ENCODE measurements at regions not wholly inside any gene's neighbourhood (a gene's known extent, or its start where the extent isn't known, plus 50 kb on each side); places are given as distances from the start of the nearest gene placed in this dataset.

GRCh38 chr3:71949442-71949841 is 164.5 kb upstream of the PROK2 start:
- TF ChIP-seq EZH2 (IDR thresholded peaks at IDR 0.05; ENCODE audit: insufficient read depth, low read length) = no peak
- TF ChIP-seq CTCF (IDR thresholded peaks at IDR 0.05; ENCODE audit: insufficient read depth, low read depth, low read length) = no peak
- no peaks in the 10 kb centered on the region for H3K79me2 ChIP-seq (ENCODE audit: insufficient read depth, low read length)
- no peak overlapping the region for H3K4me2 ChIP-seq (ENCODE audit: low read length)
- H4K20me1 ChIP-seq (ENCODE audit: insufficient read depth, low read length) = no peaks in the 10 kb centered on the region
- H3K9ac ChIP-seq (ENCODE audit: low read length) = no peak overlapping the region
- peaks cover 15% of the 10 kb centered on the region for H3K27me3 ChIP-seq (ENCODE audit: insufficient read depth, low read length)
- Mint-ChIP-seq H3K27ac (ENCODE audit: unreplicated experiment) (no peak overlapping the region), H3K9me3 (ENCODE audit: unreplicated experiment) (peaks cover 2% of the 10 kb centered on the region), H3K27me3 (ENCODE audit: low read depth, unreplicated experiment) (peaks cover 61% of the 10 kb centered on the region), H3K4me3 (ENCODE audit: unreplicated experiment) (no peak overlapping the region), H3K4me1 (ENCODE audit: low read depth, unreplicated experiment) (no peaks in the 10 kb centered on the region), H3K36me3 (ENCODE audit: low read depth, unreplicated experiment) (peaks cover 5% of the 10 kb centered on the region)
- H2AFZ ChIP-seq (ENCODE audit: low read depth, low read length) = no peak overlapping the region
- no peak overlapping the region for H3K27ac ChIP-seq (ENCODE audit: low read depth, low read length)
- H3K4me3 ChIP-seq (ENCODE audit: insufficient read depth, low read depth, low read length) = no peak overlapping the region
- H3K4me1 ChIP-seq (ENCODE audit: insufficient read depth, low read length) = no peaks in the 10 kb centered on the region
- DNase-seq (ENCODE audit: low read depth) = no peak
- FAIRE-seq = no peak
- no peaks in the 10 kb centered on the region for H3K9me3 ChIP-seq (ENCODE audit: insufficient read depth, low read depth, low read length)
- no peaks in the 10 kb centered on the region for H3K36me3 ChIP-seq (ENCODE audit: insufficient read depth, low read length)

- Histone ChIP-seq H4K20me1 (ENCODE audit: insufficient read depth, low read length) (no peaks in the 10 kb centered on the region), H3K27ac (ENCODE audit: low read depth, low read length) (no peak overlapping the region), H3K4me3 (ENCODE audit: insufficient read depth, low read depth, low read length) (no peak overlapping the region), H3K4me2 (ENCODE audit: low read length) (no peak overlapping the region), H3K9ac (ENCODE audit: low read length) (no peak overlapping the region), H2AFZ (ENCODE audit: low read depth, low read length) (no peak overlapping the region), H3K4me1 (ENCODE audit: insufficient read depth, low read length) (no peaks in the 10 kb centered on the region), H3K79me2 (ENCODE audit: insufficient read depth, low read length) (no peaks in the 10 kb centered on the region), H3K27me3 (ENCODE audit: insufficient read depth, low read length) (peaks cover 14% of the 10 kb centered on the region), H3K9me3 (ENCODE audit: insufficient read depth, low read depth, low read length) (no peaks in the 10 kb centered on the region), H3K36me3 (ENCODE audit: insufficient read depth, low read length) (no peaks in the 10 kb centered on the region)
- Mint-ChIP-seq H3K4me1 (ENCODE audit: low read depth, unreplicated experiment) (no peaks in the 10 kb centered on the region), H3K36me3 (ENCODE audit: low read depth, unreplicated experiment) (peaks cover 7% of the 10 kb centered on the region), H3K9me3 (ENCODE audit: unreplicated experiment) (peaks cover 4% of the 10 kb centered on the region), H3K27ac (ENCODE audit: unreplicated experiment) (no peak overlapping the region), H3K27me3 (ENCODE audit: low read depth, unreplicated experiment) (peaks cover 54% of the 10 kb centered on the region), H3K4me3 (ENCODE audit: unreplicated experiment) (no peak overlapping the region)
- TF ChIP-seq CTCF (IDR thresholded peaks at IDR 0.05; ENCODE audit: insufficient read depth, low read depth, low read length) = no peak
- TF ChIP-seq EZH2 (IDR thresholded peaks at IDR 0.05; ENCODE audit: insufficient read depth, low read length) = no peak
- FAIRE-seq = no peak
- no peak for DNase-seq (ENCODE audit: low read depth)
Measured at GRCh38 chr3:71944482-71945065, 159.6 kb upstream of the PROK2 start.

- FAIRE-seq (no peak), DNase-seq (ENCODE audit: low read depth) (no peak)
- H3K9me3 Mint-ChIP-seq (ENCODE audit: unreplicated experiment) = peaks cover 4% of the 10 kb centered on the region
- no peak overlapping the region for H3K4me2 ChIP-seq (ENCODE audit: low read length)
- H3K27ac ChIP-seq (ENCODE audit: low read depth, low read length) = no peak overlapping the region
- peaks cover 7% of the 10 kb centered on the region for H3K36me3 Mint-ChIP-seq (ENCODE audit: low read depth, unreplicated experiment)
- H3K36me3 ChIP-seq (ENCODE audit: insufficient read depth, low read length) = no peaks in the 10 kb centered on the region
- H4K20me1 ChIP-seq (ENCODE audit: insufficient read depth, low read length) = no peaks in the 10 kb centered on the region
- H3K27ac Mint-ChIP-seq (ENCODE audit: unreplicated experiment) = no peak overlapping the region
- H3K4me3 Mint-ChIP-seq (ENCODE audit: unreplicated experiment) = no peak overlapping the region
- no peaks in the 10 kb centered on the region for H3K4me1 ChIP-seq (ENCODE audit: insufficient read depth, low read length)
- no peak overlapping the region for H2AFZ ChIP-seq (ENCODE audit: low read depth, low read length)
- no peaks in the 10 kb centered on the region for H3K79me2 ChIP-seq (ENCODE audit: insufficient read depth, low read length)
- no peak overlapping the region for H3K4me3 ChIP-seq (ENCODE audit: insufficient read depth, low read depth, low read length)
- TF ChIP-seq EZH2 (IDR thresholded peaks at IDR 0.05; ENCODE audit: insufficient read depth, low read length) (no peak), CTCF (IDR thresholded peaks at IDR 0.05; ENCODE audit: insufficient read depth, low read depth, low read length) (no peak)
- peaks cover 49% of the 10 kb centered on the region for H3K27me3 Mint-ChIP-seq (ENCODE audit: low read depth, unreplicated experiment)
- no peaks in the 10 kb centered on the region for H3K4me1 Mint-ChIP-seq (ENCODE audit: low read depth, unreplicated experiment)
- H3K9ac ChIP-seq (ENCODE audit: low read length) = no peak overlapping the region
- H3K9me3 ChIP-seq (ENCODE audit: insufficient read depth, low read depth, low read length) = no peaks in the 10 kb centered on the region
- peaks cover 18% of the 10 kb centered on the region for H3K27me3 ChIP-seq (ENCODE audit: insufficient read depth, low read length)
Measured at GRCh38 chr3:71942432-71943187, 157.7 kb upstream of the PROK2 start.

All from astrocyte (in vitro differentiated cells and primary cell).